ENCODE measurements at regions not wholly inside any gene's neighbourhood (a gene's known extent, or its start where the extent isn't known, plus 50 kb on each side); places are given as distances from the start of the nearest gene placed in this dataset.

DNA sequence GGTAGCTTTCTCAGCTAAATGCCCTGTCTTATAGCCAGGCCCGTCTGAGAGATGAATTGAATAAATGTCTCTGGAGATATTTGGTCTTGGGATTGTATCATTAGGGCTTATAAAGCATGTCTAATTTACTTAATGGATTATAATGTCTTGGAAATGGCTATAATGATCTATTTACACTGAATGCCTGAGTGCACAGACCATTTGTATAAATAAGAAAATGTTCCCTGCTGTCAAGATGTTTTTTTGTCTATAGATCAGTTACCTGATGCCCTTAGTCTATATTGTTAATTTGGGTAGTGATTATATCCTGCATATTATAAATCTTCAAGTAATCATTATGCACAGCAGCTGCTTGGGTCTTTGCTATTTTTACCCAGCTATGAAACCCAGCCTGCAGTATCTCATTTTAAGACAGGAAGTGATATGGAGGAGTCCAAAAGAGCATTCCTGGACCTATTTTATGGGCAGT is 112.9 kb upstream of the ACTBL2 start:
- DNase-seq (ENCODE audit: low read depth in 1 of 2, low spot score in 1 of 2): no peak

DNA sequence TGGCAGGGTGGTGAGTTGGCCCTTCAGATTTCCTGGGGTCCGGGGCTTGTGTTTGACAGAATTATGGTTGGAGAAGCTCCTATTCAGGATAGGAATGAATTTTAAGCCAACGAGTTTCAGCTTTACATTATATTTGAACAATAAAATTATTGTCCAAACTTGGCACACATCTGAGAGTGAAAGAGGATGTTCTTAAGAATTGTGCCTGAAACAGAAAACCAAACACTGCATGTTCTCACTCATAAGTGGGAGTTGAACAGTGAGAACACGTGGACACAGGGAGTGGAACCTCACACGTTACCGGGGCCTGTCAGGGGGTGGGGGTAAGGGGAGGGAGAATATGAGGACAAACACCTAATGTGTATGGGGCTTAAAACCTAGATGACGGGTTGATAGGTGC is 111.8 kb upstream of the ACTBL2 start:
- no peak for DNase-seq (ENCODE audit: low read depth in 1 of 2, low spot score in 1 of 2)

DNA sequence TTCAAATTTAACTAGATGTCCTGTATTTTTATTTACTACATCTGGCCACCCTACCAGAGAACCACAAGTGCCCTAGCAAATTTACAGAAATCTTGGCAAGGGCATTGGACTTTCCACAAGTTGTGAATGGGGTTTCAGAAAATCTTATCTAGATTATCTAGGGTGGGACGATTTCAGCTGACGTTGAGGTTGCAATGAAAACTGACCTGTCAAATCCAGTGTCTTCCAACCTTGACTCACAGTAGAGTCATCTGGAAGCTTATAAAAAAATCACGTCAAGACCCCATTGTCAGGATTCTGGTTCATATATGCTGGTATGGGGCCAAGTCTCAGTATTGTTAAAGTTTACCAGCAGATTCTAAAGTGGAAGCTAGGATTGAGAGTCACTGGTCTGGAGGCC is 109.6 kb upstream of the ACTBL2 start:
- DNase-seq (ENCODE audit: low read depth in 1 of 2, low spot score in 1 of 2): no peak

DNA sequence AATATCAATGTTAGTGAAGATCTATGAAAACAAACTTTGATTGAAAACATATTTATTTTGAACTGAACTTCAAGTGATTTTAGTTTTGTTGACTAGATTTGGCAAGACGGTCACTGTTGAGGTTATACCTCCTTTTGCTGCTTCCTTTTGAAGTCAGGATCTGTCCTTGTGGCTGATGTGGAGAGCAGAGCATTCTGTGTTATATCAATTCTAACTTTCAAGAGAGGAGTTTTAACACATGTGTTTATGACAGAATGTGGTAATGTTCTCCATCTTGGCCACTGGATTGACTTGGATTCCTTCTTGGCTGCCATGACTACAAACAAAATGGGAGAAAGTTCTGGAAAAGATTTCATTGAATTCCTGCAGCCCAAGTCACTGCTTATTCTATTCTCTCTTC is 104.0 kb upstream of the ACTBL2 start:
- no peak for DNase-seq (ENCODE audit: low read depth in 1 of 2, low spot score in 1 of 2)

DNA sequence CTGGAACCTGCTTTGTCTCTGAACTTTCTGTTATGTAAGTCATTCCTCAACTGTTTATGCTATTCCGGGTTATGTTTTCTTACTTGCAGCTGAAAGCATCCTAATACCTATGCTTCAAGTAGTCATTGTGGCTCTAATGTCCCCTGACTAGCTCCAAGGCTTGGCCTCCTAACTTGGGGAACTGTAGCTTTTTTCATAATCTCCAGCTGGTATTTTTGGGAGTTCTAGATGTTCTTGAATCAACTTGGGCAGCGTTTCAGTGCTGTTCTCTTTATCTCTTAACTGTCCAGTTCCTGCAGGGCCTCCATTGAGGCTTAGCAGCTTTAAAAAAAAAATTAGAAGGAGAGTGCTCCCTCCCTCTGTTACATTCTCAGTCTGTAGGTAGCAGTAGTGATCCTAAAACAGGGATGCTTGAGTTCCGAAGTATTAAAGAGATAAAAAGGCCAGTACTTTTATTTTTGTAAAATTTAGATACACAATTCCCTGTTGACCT is 100.0 kb upstream of the ACTBL2 start:
- no peak for DNase-seq (ENCODE audit: low read depth in 1 of 2, low spot score in 1 of 2)

DNA sequence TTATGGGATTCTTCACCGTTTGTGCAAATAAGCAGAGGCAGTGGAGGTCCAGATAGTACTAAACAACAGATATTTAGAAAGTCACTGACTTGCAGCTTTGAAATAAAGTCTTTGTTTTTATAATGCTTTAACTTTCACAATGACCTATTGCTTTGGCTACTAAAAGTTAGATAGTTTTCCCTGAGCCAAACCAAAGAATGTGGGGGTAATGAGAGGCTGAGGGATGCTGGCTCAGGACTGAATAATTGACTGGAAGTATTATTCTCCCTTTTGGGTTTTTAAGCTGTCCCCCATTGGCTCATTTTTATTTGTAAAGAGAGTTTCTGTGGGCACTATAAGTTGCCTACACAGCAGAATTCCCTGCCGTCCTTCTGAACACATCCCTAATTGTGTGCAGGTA is 99.2 kb upstream of the ACTBL2 start:
- no peak for DNase-seq (ENCODE audit: low read depth in 1 of 2, low spot score in 1 of 2)

DNA sequence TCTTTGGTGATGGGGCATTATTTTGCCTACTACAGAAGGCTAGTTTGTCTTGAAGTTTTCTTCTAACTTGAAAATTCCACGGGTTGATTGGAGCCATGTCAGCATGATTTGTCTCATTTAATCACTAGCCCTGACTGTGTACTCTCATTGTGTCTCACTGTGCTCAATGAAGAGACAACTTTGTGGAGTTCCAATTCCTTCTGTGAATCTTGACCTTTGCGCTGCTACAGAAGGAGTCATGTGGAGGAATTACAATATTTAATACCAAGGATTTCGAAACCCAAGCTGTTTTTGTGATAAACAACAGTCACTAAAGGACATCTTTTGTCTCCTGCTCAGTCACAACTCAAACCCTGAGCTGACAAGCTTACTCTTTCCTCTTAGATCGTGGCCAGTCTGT is 98.6 kb upstream of the ACTBL2 start:
- no peak for DNase-seq (ENCODE audit: low read depth in 1 of 2, low spot score in 1 of 2)

DNA sequence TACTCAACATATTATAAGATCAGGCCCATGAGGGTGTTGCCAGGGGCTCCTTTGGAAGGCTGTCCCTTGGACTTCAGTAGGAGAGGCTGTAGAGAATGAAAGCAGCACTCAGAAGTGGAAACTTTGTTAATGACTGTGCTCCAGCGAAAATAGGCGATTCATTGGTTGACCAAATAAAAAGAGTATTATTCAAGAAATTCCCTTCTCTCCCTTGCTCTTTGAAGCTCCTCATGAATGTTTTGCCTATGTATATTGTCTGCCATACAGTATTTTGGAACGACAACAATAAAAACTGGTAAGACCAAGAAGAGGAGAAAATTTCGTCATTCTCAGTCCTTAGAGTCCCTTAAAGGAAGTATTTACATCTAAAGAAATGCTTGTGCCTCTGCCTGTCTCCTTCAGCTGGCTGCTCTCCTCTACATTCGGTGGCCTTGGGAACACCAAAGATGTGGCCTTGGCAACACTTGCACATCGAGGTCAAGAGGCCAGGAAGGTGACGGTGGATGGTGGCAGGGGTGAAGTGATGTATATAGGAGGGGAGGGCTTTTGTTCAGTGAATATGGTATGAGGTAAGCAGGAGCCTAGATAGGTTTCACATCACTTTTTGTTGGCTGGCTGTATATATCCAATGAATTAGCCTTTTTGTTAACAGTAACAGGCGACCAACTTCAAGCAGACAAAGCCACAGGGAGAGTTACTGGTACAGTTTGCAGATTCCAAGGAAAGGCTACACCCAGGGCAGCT is 95.0 kb upstream of the ACTBL2 start:
- DNase-seq (ENCODE audit: low read depth in 1 of 2, low spot score in 1 of 2): no peak

DNA sequence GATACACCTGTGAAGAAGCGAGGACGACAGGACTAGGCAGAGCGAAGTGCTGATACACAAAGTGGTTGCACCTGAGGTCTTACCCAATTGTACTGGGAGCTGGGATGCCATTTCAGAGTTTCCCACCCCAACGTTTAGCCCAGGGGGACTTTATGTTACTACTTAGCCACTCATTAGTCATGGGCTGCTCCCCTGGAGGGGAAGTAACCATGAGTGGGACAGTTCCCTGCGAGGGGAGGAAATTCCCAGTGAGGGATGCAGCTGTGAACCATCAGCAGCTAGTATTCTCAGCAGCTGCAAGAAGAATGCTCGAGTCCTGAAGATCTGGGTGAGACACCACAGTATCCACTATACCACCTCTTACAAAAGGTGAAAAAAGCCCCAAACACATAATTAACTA is 93.7 kb upstream of the ACTBL2 start:
- DNase-seq (ENCODE audit: low read depth in 1 of 2, low spot score in 1 of 2): no peak

DNA sequence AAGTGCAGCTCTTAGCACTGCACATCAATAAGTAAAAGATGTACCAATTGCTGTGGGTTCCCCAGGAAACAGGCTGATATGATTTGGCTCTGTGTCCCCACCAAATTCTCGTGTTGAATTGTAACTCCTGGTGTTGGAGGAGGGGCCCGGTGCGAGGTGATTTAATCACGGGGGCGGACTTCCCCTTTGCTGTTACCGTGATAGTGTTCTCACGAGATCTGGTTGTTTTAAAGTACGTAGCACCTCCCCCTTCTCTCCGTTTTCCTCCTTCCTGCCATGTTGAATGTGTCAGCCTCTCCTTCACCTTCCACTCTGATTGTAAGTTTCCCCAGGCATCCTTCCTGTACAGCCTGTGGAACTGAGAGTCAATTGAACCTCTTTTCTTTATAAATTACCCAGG is 93.2 kb upstream of the ACTBL2 start:
- no peak for DNase-seq (ENCODE audit: low read depth in 1 of 2, low spot score in 1 of 2)

DNA sequence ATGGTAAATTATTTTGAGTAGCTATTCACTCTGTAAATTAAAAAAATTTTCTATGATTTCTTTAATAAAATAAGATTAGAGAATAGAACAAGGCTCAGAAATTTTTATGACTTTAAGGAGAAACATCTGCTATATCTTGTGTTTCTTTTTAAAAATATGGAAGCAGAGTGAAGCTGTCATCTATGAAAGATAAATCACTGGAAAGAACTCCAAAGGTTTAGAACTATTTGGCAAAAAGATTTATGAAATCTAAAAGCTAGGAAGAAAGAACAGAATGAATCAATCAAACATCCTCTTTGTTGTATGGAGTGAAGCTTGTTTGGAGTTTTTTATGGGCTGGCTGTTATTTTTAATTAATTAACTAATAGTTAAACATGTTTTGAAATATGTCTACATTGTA is 89.8 kb upstream of the ACTBL2 start:
- DNase-seq (ENCODE audit: low read depth in 1 of 2, low spot score in 1 of 2): no peak

DNA sequence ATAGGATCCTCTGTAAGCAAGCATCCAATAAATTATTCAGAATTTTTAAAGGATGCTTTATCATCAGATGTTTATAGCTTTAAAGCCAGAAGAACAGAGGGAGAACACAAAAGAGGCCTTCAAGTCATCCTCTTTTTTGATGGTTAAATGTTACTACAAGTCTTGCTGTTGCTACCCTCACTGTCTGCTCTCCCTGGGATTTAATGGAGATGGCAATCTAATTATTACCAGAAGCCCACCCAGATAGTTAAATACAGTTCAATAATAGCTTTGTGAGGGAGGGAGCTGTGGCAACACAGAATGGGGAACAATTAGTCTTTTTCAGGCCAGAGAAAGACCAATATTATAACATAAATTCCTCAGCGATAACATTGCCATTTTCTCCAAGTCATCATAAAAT is 87.0 kb upstream of the ACTBL2 start:
- DNase-seq (ENCODE audit: low read depth in 1 of 2, low spot score in 1 of 2): no peak

DNA sequence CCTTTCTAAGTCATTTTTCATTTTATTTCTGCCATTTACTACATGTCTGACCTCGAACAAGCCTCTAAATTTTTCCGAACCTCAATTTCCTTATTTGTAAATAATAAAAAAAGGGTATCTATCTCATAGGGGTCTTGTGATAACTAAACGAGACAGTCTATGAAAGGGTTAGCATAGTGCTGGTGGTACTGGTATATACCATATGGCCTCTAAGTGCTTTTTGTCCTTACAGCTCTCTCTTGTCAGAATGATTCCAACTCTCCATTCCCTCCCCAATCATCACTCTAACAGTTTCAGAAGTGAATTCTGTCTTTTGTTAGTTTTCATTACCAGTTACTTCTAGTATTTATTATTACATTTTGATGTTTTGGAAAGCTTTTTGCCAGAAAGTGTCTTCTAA is 85.5 kb upstream of the ACTBL2 start:
- DNase-seq (ENCODE audit: low read depth in 1 of 2, low spot score in 1 of 2): no peak

DNA sequence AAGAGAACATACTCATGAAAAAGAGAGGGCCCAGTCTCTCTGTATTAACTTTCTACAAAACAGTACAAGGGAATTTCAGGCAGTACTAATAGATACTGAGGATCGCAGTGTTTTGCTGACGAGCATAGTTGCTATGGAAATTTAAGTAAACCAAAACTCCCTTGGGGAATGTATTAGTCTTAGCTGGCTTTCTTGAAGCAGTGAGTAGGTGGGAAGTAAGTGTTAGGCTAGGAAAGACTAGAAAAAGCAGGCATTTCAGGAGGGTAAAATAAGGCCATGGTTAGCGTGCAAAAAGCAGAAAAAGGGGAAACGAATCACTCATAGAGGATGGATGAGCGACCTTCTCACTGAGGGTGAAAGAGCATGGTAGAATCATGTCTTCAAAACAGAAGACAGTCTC is 84.3 kb upstream of the ACTBL2 start:
- DNase-seq (ENCODE audit: low read depth in 1 of 2, low spot score in 1 of 2): no peak

DNA sequence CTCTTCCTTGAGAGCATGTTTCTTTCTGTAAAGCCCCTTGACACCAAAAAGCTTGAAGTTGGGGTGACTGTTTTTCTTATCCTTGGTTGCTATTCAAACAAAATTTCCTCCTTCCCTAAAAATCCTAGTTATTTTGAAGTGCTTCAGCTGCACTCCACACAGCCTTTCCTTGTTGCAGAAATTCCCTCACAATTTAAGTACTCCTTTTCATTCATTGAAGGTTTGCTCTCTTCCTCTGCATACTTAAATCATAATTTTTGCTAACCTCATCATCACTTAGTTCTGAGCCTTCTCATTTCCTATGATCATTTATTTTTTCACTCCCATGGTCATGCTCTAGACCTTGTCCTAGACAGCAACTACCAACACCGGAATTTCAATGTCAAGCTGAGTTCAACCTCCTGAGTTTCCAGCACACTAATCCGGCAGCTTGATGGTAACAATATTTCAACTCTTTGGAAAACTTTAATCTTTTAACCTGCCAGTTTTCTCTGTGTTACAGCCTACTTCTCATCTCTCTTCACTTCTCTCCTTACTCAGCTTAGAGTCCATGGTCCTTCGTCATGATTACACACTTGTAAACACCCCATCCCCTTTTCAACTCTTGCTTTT is 78.7 kb upstream of the ACTBL2 start:
- no peak for DNase-seq (ENCODE audit: low read depth in 1 of 2, low spot score in 1 of 2)

DNA sequence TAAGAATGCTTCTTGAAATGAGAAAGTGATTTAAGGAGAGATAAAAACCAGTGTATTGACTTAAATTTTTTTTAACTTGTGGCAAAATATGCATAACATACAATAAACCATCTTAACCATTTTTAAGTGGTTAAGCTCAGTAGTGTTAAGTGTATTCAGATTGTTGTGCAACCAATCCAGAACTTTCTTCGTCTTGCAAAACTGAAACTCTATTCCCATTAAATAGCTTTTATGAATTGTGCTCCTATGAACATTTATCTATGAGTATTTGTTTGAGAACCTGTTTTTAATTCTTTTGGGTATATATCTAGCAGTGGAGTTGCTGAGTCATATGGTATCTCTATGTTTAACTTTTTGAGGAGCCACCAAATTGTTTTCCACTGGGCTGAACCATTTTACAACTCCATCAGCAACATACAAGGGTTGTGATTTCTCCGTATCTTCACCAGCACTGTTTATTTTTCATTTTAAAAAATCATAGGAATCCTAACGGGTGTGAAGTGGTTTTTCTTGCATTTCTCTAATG is 76.6 kb upstream of the ACTBL2 start:
- no peak for DNase-seq (ENCODE audit: low read depth in 1 of 2, low spot score in 1 of 2)

DNA sequence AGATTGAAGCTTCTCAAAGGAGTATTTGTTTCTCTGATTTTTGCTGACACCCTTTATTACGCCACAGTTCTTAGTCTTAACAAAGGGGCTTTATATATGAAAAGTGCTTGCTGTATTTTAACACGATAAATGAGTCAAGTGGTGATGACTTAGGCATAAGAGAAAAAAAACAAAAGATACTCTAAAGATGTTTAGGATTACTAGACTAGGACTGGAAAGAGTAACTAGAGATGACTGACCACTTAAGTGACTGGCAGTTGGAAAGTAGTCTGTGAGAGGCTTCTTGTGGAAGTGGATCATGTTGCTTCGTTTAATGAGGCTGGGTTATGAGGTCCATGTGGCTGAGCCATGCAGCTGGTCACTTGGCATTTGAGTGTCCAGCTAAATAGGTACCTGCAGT is 69.4 kb upstream of the ACTBL2 start:
- DNase-seq (ENCODE audit: low read depth in 1 of 2, low spot score in 1 of 2): no peak

DNA sequence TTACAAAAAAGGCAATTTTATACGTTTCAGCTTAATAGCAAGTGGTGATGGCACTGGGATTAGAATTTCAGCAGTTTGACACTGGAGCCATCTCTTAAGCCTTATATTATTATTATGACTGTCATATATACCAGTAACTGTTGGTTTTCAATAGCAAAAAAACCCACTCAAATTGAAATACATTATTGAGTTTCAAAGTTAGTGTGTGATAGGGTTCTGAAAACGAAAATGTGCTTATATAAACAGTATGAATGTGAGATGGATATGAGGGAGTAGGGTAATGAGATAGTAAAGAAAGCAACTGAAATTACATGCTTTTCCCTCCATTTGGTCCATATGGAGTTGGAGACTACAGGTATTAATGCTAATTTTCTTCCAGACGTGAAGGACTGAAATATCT is 68.6 kb upstream of the ACTBL2 start:
- no peak for DNase-seq (ENCODE audit: low read depth in 1 of 2, low spot score in 1 of 2)

DNA sequence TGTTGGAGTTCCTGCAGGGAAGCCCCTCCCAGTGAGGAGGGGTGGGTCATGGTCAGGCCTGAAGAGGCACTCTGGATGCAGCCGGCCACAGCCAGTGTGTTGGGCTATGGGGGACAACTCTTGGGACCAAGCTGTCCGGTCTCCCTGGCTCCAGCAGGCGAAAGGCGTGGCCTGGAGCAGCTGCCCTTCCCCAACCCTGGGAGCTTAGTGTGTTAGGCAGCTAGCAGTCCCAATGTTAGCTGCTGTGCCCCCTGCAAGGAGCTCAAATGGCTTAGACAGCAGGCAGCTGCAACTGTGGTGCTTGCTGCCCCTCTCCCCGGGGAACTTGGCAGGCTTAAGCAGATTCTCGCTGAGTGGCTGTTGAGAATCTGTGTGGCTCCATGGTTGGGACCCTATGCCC is 67.5 kb upstream of the ACTBL2 start:
- no peak for DNase-seq (ENCODE audit: low read depth in 1 of 2, low spot score in 1 of 2)

DNA sequence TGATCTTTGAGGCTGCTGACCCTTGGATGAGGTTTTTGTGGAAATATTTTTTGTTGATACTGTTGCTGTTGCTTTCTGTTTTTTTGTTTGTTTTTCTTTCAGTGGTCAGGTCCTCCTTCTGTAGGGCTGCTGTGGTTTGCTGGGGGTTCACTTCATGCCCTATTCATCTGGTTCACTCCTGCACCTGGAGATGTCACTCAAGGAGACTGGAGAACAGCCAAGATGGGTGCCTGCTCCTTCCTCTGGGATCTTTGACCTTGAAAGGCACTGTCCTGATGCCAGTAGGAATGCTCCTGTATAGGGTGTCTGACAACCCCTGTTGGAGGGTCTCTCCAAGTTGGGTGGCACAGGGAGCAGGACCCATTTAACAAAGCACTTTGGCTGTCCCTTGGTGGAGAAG is 67.0 kb upstream of the ACTBL2 start:
- no peak for DNase-seq (ENCODE audit: low read depth in 1 of 2, low spot score in 1 of 2)

DNA sequence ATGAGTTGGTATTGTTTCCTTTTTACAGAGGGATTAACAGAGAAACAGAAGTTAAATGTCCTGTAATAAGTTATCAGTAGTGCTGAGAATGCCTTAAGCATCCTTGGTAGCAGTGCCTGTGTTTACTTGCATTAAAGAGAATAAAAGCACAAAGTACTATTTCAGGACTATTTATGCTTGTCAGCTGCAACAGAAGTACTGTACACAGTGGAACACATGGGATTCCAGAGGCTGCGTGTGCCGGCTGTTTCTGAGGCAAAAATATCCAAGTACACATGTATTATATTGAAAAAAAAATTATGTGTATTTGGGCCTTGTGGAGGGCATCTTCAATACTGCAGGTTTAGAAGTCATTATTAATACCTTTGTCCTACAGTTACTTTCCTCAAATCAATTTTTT is 58.2 kb upstream of the ACTBL2 start:
- no peak for DNase-seq (ENCODE audit: low read depth in 1 of 2, low spot score in 1 of 2)

DNA sequence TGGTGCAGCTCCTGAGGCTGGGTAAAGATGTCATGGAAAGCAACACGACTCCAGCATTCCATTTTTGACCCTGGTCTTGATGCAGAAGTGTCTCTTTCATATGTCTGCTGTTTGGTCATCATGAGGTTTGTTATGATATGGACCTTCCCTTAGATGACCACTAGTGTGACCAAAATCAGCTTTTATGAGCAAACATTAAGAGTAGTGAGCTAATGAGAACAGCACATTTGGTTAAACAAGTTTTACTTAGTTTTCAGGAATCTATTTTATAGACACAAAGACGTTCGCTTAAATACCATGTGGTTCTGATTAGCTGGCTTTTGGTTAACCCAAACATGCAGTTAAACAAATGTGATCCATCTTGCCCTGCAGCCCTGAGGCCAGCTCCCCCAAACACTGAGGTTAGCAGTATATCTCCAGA is 56.7 kb upstream of the ACTBL2 start:
- DNase-seq (ENCODE audit: low read depth in 1 of 2, low spot score in 1 of 2): no peak
